GM19438 (cell line): ENCODE measurements at regions not wholly inside any gene's neighbourhood (a gene's known extent, or its start where the extent isn't known, plus 50 kb on each side); places are given as distances from the start of the nearest gene placed in this dataset.
"Not testable (repeated sequence)": the region's sequence is repeated elsewhere in the genome, so short reads cannot be mapped to it uniquely, and the experiment has no call there.

ENCODE experiments used
- ATAC-seq: cut with Tn5 transposase; IDR thresholded peaks from one replicate; pipeline ENCODE4 v1.9.1; 2021; ENCODE audit warnings: low read depth; ENCODE audit not compliant: unreplicated experiment

- no peak for ATAC-seq
Measured at GRCh38 chr2:176985871-176986270, 226.7 kb upstream of the HNRNPA3 start.

GRCh38 chr2:176986487-176986886 lies 226.1 kb upstream of the HNRNPA3 start:
- no peak for ATAC-seq

- no peak for ATAC-seq
Measured at GRCh38 chr2:176991411-176991810, 221.2 kb upstream of the HNRNPA3 start.

- no peak for ATAC-seq
Measured at GRCh38 chr2:176997074-176997791, 215.4 kb upstream of the HNRNPA3 start.

GRCh38 chr2:176997792-176998169 lies 214.8 kb upstream of the HNRNPA3 start:
- no peak for ATAC-seq

- ATAC-seq: peak; percentile 63
Measured at GRCh38 chr2:176999301-176999700, 213.3 kb upstream of the HNRNPA3 start.

GRCh38 chr2:177000061-177000714 lies 212.4 kb upstream of the HNRNPA3 start:
- ATAC-seq: no peak

- no peak for ATAC-seq
Measured at GRCh38 chr2:177000715-177001072, 211.9 kb upstream of the HNRNPA3 start.

GRCh38 chr2:177001334-177001733 lies 211.3 kb upstream of the HNRNPA3 start:
- ATAC-seq: no peak

GRCh38 chr2:177002983-177003382 lies 209.6 kb upstream of the HNRNPA3 start:
- ATAC-seq: no peak

GRCh38 chr2:177007726-177008125 lies 204.9 kb upstream of the HNRNPA3 start:
- ATAC-seq: not testable (repeated sequence)

- not testable (repeated sequence) for ATAC-seq
Measured at GRCh38 chr2:177008662-177009061, 203.9 kb upstream of the HNRNPA3 start.

GRCh38 chr2:177010146-177010545 lies 202.4 kb upstream of the HNRNPA3 start:
- ATAC-seq: no peak

GRCh38 chr2:177010861-177011260 lies 201.7 kb upstream of the HNRNPA3 start:
- ATAC-seq: no peak

- ATAC-seq: no peak
Measured at GRCh38 chr2:177014946-177015345, 197.6 kb upstream of the HNRNPA3 start.

- no peak for ATAC-seq
Measured at GRCh38 chr2:177015356-177015923, 197.2 kb upstream of the HNRNPA3 start.

GRCh38 chr2:177020524-177021119 lies 192.0 kb upstream of the HNRNPA3 start:
- no peak for ATAC-seq

GRCh38 chr2:177021706-177022343 lies 190.8 kb upstream of the HNRNPA3 start:
- ATAC-seq: no peak

GRCh38 chr2:177024765-177025164 lies 187.8 kb upstream of the HNRNPA3 start:
- ATAC-seq: no peak

GRCh38 chr2:177026253-177026652 lies 186.3 kb upstream of the HNRNPA3 start:
- no peak for ATAC-seq

GRCh38 chr2:177026956-177027355 lies 185.6 kb upstream of the HNRNPA3 start:
- ATAC-seq: no peak
